ENCODE measurements at regions not wholly inside any gene's neighbourhood (a gene's known extent, or its start where the extent isn't known, plus 50 kb on each side); places are given as distances from the start of the nearest gene placed in this dataset.

GRCh38 chr6:71138376-71138775 is 150.2 kb upstream of the OGFRL1 start:
- TF ChIP-seq CTCF (IDR thresholded peaks at IDR 0.05; ENCODE audit: low read depth, low read length, poor library complexity, severe bottlenecking) (no peak), EZH2phosphoT487 (IDR thresholded peaks at IDR 0.05; ENCODE audit: borderline replicate concordance, low read length) (no peak)
